ENCODE measurements at regions not wholly inside any gene's neighbourhood (a gene's known extent, or its start where the extent isn't known, plus 50 kb on each side); places are given as distances from the start of the nearest gene placed in this dataset.

DNA sequence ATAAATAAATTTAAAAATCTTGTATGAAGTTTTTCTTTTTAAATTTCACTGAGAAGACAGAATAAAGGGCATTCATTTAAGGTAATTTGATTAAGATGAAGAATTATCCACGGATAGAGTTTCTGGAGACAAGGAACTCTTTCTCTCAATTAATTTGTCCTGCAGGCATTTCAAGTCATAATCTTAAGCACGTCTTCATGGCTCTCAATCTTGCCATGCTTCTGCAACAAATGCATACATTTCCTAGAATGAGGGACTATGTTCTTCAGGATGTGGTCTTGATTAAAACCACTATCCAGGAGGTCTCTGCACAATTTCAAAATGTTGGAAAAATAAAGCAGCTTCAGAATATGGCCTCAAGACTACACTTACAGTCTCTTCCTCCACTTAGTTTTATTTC lies 67.6 kb upstream of the LSAMP start:
- TF ChIP-seq, protein P1, sequence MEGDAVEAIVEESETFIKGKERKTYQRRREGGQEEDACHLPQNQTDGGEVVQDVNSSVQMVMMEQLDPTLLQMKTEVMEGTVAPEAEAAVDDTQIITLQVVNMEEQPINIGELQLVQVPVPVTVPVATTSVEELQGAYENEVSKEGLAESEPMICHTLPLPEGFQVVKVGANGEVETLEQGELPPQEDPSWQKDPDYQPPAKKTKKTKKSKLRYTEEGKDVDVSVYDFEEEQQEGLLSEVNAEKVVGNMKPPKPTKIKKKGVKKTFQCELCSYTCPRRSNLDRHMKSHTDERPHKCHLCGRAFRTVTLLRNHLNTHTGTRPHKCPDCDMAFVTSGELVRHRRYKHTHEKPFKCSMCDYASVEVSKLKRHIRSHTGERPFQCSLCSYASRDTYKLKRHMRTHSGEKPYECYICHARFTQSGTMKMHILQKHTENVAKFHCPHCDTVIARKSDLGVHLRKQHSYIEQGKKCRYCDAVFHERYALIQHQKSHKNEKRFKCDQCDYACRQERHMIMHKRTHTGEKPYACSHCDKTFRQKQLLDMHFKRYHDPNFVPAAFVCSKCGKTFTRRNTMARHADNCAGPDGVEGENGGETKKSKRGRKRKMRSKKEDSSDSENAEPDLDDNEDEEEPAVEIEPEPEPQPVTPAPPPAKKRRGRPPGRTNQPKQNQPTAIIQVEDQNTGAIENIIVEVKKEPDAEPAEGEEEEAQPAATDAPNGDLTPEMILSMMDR (IDR thresholded peaks at IDR 0.05; ENCODE audit: low read depth, low read length, poor library complexity, severe bottlenecking): no peak
- no peak for TF ChIP-seq EZH2phosphoT487 (IDR thresholded peaks at IDR 0.05; ENCODE audit: borderline replicate concordance, low read length)

Measured in DOHH2 (cell line).